ENCODE measurements at regions not wholly inside any gene's neighbourhood (a gene's known extent, or its start where the extent isn't known, plus 50 kb on each side); places are given as distances from the start of the nearest gene placed in this dataset.

GRCh38 chr7:118372530-118372929 lies 148.0 kb downstream of the ANKRD7 start (continued):
- no peak for TF ChIP-seq MAX (IDR thresholded peaks at IDR 0.05)
- TF ChIP-seq EGR1 (IDR thresholded peaks at IDR 0.05; ENCODE audit: low read depth in 2 of 2): no peak
- no peak for TF ChIP-seq REST (IDR thresholded peaks at IDR 0.05)
- TF ChIP-seq YY1 (IDR thresholded peaks at IDR 0.05): no peak
- no peak for TF ChIP-seq ZBTB33 (IDR thresholded peaks at IDR 0.05)
- no peak for TF ChIP-seq SP1 (IDR thresholded peaks at IDR 0.05)

GRCh38 chr7:118389629-118390028 lies 165.1 kb downstream of the ANKRD7 start:
- TF ChIP-seq REST (IDR thresholded peaks at IDR 0.05) (no peak), RXRA (IDR thresholded peaks at IDR 0.05) (no peak), CTCF (IDR thresholded peaks at IDR 0.05; ENCODE audit: low read depth, low read length, missing input control) (no peak), FOXA2 (IDR thresholded peaks at IDR 0.05) (no peak), HNF4G (IDR thresholded peaks at IDR 0.05) (no peak), ZBTB33 (IDR thresholded peaks at IDR 0.05) (no peak)
- Histone ChIP-seq H3K4me3 (ENCODE audit: low read depth in 1 of 3, low read length in 3 of 3) (no peak overlapping the region), H3K27ac (ENCODE audit: low read depth in 1 of 2, low read length in 2 of 2) (no peak overlapping the region), H3K36me3 (ENCODE audit: control insufficient read depth in 4 of 4, insufficient read depth in 3 of 4, low read depth in 1 of 4, low read length in 3 of 4) (no peaks in the 10 kb centered on the region), H3K9ac (ENCODE audit: low read depth in 1 of 2, low read length in 2 of 2) (no peak overlapping the region), H3K27me3 (ENCODE audit: control insufficient read depth in 4 of 4, insufficient read depth in 4 of 4, low read length in 3 of 4) (no peaks in the 10 kb centered on the region), H3K9me3 (ENCODE audit: control insufficient read depth in 4 of 4, low read length in 3 of 4) (no peaks in the 10 kb centered on the region), H3K4me1 (ENCODE audit: control insufficient read depth in 4 of 4, insufficient read depth in 4 of 4, low read length in 3 of 4) (no peaks in the 10 kb centered on the region)
- no peak for DNase-seq (ENCODE audit: low spot score)
- 71% methylated on average over 3 of the region's 3 CpGs for WGBS

Measured in liver (tissue), 8 donors.